ENCODE measurements at regions not wholly inside any gene's neighbourhood (a gene's known extent, or its start where the extent isn't known, plus 50 kb on each side); places are given as distances from the start of the nearest gene placed in this dataset.

DNA sequence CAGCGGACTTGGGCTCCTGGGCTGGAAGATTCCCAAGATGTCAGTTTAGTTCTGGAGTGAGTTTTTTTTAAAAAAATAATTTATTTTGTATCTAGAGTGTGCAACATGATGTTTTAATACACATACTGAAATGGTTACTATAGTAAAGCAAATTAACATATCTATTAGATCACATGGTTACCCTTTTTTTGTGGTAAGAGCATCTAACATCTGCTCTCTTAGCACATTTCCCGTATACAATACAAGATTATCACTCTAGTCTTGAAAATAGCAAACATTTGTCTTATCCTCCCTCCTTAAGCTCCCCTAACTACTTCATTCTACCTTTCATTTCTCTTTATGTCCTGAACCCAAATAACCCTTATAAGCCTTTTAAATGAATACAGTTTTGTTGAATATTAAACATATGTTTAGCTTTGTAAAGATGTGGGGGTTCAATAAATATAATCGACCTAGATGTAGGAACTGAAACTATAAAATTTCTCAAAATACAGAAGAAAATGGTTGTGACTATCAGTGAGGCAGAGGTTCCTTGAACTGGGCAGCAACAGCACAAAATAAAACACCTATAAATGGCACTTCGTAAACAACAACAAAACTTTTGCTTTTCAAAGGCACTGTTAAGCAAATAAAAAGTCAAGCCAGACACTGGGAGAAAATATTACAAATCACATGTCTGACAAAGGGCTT lies 466.6 kb downstream of the FGF9 start:
- Histone ChIP-seq H3K27me3 (ENCODE audit: low read depth, low read length) (no peaks in the 10 kb centered on the region), H3K9me3 (ENCODE audit: control insufficient read depth in 1 of 2, low read length in 2 of 2) (no peaks in the 10 kb centered on the region), H3K4me3 (ENCODE audit: low read depth in 1 of 2, low read length in 2 of 2) (no peak overlapping the region), H3K4me1 (ENCODE audit: control insufficient read depth in 1 of 2, insufficient read depth in 2 of 2, low read length in 2 of 2) (no peaks in the 10 kb centered on the region), H3K27ac (ENCODE audit: low read length) (no peak overlapping the region), H3K36me3 (ENCODE audit: control insufficient read depth in 1 of 2, insufficient read depth in 2 of 2, low read length in 2 of 2) (no peaks in the 10 kb centered on the region)

GRCh38 chr13:22138947-22139346 lies 468.1 kb downstream of the FGF9 start:
- no peaks in the 10 kb centered on the region for H3K4me1 ChIP-seq (ENCODE audit: control insufficient read depth in 1 of 2, insufficient read depth in 2 of 2, low read length in 2 of 2)
- no peak overlapping the region for H3K4me3 ChIP-seq (ENCODE audit: low read depth in 1 of 2, low read length in 2 of 2)
- no peaks in the 10 kb centered on the region for H3K9me3 ChIP-seq (ENCODE audit: control insufficient read depth in 1 of 2, low read length in 2 of 2)
- no peaks in the 10 kb centered on the region for H3K27me3 ChIP-seq (ENCODE audit: low read depth, low read length)
- no peak overlapping the region for H3K27ac ChIP-seq (ENCODE audit: low read length)
- H3K36me3 ChIP-seq (ENCODE audit: control insufficient read depth in 1 of 2, insufficient read depth in 2 of 2, low read length in 2 of 2) = no peaks in the 10 kb centered on the region

GRCh38 chr13:22141716-22142115 lies 470.8 kb downstream of the FGF9 start:
- Histone ChIP-seq H3K4me1 (ENCODE audit: control insufficient read depth in 1 of 2, insufficient read depth in 2 of 2, low read length in 2 of 2) (no peaks in the 10 kb centered on the region), H3K27ac (ENCODE audit: low read length) (no peak overlapping the region), H3K9me3 (ENCODE audit: control insufficient read depth in 1 of 2, low read length in 2 of 2) (no peaks in the 10 kb centered on the region), H3K27me3 (ENCODE audit: low read depth, low read length) (no peaks in the 10 kb centered on the region), H3K4me3 (ENCODE audit: low read depth in 1 of 2, low read length in 2 of 2) (no peak overlapping the region), H3K36me3 (ENCODE audit: control insufficient read depth in 1 of 2, insufficient read depth in 2 of 2, low read length in 2 of 2) (no peaks in the 10 kb centered on the region)

- H3K27ac ChIP-seq (ENCODE audit: low read length) = no peak overlapping the region
- H3K4me3 ChIP-seq (ENCODE audit: low read depth in 1 of 2, low read length in 2 of 2) = no peak overlapping the region
- no peaks in the 10 kb centered on the region for H3K27me3 ChIP-seq (ENCODE audit: low read depth, low read length)
- no peaks in the 10 kb centered on the region for H3K4me1 ChIP-seq (ENCODE audit: control insufficient read depth in 1 of 2, insufficient read depth in 2 of 2, low read length in 2 of 2)
- H3K9me3 ChIP-seq (ENCODE audit: control insufficient read depth in 1 of 2, low read length in 2 of 2) = no peaks in the 10 kb centered on the region
- no peaks in the 10 kb centered on the region for H3K36me3 ChIP-seq (ENCODE audit: control insufficient read depth in 1 of 2, insufficient read depth in 2 of 2, low read length in 2 of 2)
These were observed 472.8 kb downstream of the FGF9 start for GRCh38 chr13:22143671-22144070.

DNA sequence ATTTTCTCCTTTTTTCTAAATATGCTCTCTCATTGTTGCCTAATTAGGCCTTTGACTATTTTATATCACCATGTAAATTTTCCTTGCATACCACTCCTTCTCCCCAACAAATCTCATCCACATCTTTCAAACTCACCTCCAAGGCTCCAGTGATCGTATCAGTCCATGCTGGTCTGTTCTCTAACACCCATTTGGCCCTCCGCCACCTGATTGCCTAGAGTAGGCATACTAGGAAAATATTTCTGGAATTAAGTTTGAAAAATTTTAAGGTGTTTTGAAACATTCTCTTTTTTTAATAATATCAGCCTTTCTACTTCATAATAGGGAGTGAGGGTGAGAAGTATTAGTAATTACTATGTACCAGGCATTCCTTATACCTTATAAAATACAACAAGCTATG lies 473.9 kb downstream of the FGF9 start:
- Histone ChIP-seq H3K27ac (ENCODE audit: low read length) (no peak overlapping the region), H3K4me3 (ENCODE audit: low read depth in 1 of 2, low read length in 2 of 2) (no peak overlapping the region), H3K36me3 (ENCODE audit: control insufficient read depth in 1 of 2, insufficient read depth in 2 of 2, low read length in 2 of 2) (no peaks in the 10 kb centered on the region), H3K4me1 (ENCODE audit: control insufficient read depth in 1 of 2, insufficient read depth in 2 of 2, low read length in 2 of 2) (no peaks in the 10 kb centered on the region), H3K9me3 (ENCODE audit: control insufficient read depth in 1 of 2, low read length in 2 of 2) (no peaks in the 10 kb centered on the region), H3K27me3 (ENCODE audit: low read depth, low read length) (no peaks in the 10 kb centered on the region)

- Histone ChIP-seq H3K4me3 (ENCODE audit: low read depth in 1 of 2, low read length in 2 of 2) (no peak overlapping the region), H3K27ac (ENCODE audit: low read length) (no peak overlapping the region), H3K4me1 (ENCODE audit: control insufficient read depth in 1 of 2, insufficient read depth in 2 of 2, low read length in 2 of 2) (no peaks in the 10 kb centered on the region), H3K36me3 (ENCODE audit: control insufficient read depth in 1 of 2, insufficient read depth in 2 of 2, low read length in 2 of 2) (no peaks in the 10 kb centered on the region), H3K27me3 (ENCODE audit: low read depth, low read length) (no peaks in the 10 kb centered on the region), H3K9me3 (ENCODE audit: control insufficient read depth in 1 of 2, low read length in 2 of 2) (no peaks in the 10 kb centered on the region)
These were observed 477.3 kb downstream of the FGF9 start for GRCh38 chr13:22148187-22148586.

- no peaks in the 10 kb centered on the region for H3K27me3 ChIP-seq (ENCODE audit: low read depth, low read length)
- no peaks in the 10 kb centered on the region for H3K9me3 ChIP-seq (ENCODE audit: control insufficient read depth in 1 of 2, low read length in 2 of 2)
- no peak overlapping the region for H3K4me3 ChIP-seq (ENCODE audit: low read depth in 1 of 2, low read length in 2 of 2)
- no peaks in the 10 kb centered on the region for H3K4me1 ChIP-seq (ENCODE audit: control insufficient read depth in 1 of 2, insufficient read depth in 2 of 2, low read length in 2 of 2)
- no peak overlapping the region for H3K27ac ChIP-seq (ENCODE audit: low read length)
- H3K36me3 ChIP-seq (ENCODE audit: control insufficient read depth in 1 of 2, insufficient read depth in 2 of 2, low read length in 2 of 2) = no peaks in the 10 kb centered on the region
These were observed 481.9 kb downstream of the FGF9 start for GRCh38 chr13:22152751-22153150.

- Histone ChIP-seq H3K9me3 (ENCODE audit: control insufficient read depth in 1 of 2, low read length in 2 of 2) (no peaks in the 10 kb centered on the region), H3K27me3 (ENCODE audit: low read depth, low read length) (no peaks in the 10 kb centered on the region), H3K4me3 (ENCODE audit: low read depth in 1 of 2, low read length in 2 of 2) (no peak overlapping the region), H3K27ac (ENCODE audit: low read length) (no peak overlapping the region), H3K36me3 (ENCODE audit: control insufficient read depth in 1 of 2, insufficient read depth in 2 of 2, low read length in 2 of 2) (no peaks in the 10 kb centered on the region), H3K4me1 (ENCODE audit: control insufficient read depth in 1 of 2, insufficient read depth in 2 of 2, low read length in 2 of 2) (no peaks in the 10 kb centered on the region)
These were observed 483.2 kb downstream of the FGF9 start for GRCh38 chr13:22154041-22154440.

DNA sequence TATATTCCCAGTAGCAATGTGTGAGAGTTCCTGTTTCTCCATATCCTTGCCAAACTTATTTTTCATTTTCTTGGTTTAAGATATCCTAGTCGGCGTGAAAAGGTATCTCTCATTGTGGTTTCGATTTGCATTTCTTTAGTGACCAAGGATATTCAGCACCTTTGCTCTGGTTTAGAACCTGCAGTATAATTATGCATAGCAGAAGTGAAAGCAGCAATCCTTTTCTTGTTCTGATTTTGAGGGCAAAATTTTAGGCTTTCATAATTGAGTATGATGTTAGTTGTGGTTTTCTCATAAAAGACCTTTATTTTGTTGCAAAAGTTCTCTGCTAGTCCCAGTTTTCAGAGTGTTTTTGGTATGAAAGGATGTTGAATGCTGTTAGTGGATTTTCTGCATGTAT lies 491.0 kb downstream of the FGF9 start:
- Histone ChIP-seq H3K27ac (ENCODE audit: low read length) (no peak overlapping the region), H3K4me1 (ENCODE audit: control insufficient read depth in 1 of 2, insufficient read depth in 2 of 2, low read length in 2 of 2) (no peaks in the 10 kb centered on the region), H3K36me3 (ENCODE audit: control insufficient read depth in 1 of 2, insufficient read depth in 2 of 2, low read length in 2 of 2) (no peaks in the 10 kb centered on the region), H3K27me3 (ENCODE audit: low read depth, low read length) (no peaks in the 10 kb centered on the region), H3K4me3 (ENCODE audit: low read depth in 1 of 2, low read length in 2 of 2) (no peak overlapping the region), H3K9me3 (ENCODE audit: control insufficient read depth in 1 of 2, low read length in 2 of 2) (peaks cover 0 to 2% of the 10 kb centered on the region in 2 donors)

- peaks cover 0 to 2% of the 10 kb centered on the region in 2 donors for H3K9me3 ChIP-seq (ENCODE audit: control insufficient read depth in 1 of 2, low read length in 2 of 2)
- H3K4me1 ChIP-seq (ENCODE audit: control insufficient read depth in 1 of 2, insufficient read depth in 2 of 2, low read length in 2 of 2) = no peaks in the 10 kb centered on the region
- no peaks in the 10 kb centered on the region for H3K27me3 ChIP-seq (ENCODE audit: low read depth, low read length)
- no peaks in the 10 kb centered on the region for H3K36me3 ChIP-seq (ENCODE audit: control insufficient read depth in 1 of 2, insufficient read depth in 2 of 2, low read length in 2 of 2)
- no peak overlapping the region for H3K4me3 ChIP-seq (ENCODE audit: low read depth in 1 of 2, low read length in 2 of 2)
- no peak overlapping the region for H3K27ac ChIP-seq (ENCODE audit: low read length)
These were observed 492.0 kb downstream of the FGF9 start for GRCh38 chr13:22162889-22163288.

DNA sequence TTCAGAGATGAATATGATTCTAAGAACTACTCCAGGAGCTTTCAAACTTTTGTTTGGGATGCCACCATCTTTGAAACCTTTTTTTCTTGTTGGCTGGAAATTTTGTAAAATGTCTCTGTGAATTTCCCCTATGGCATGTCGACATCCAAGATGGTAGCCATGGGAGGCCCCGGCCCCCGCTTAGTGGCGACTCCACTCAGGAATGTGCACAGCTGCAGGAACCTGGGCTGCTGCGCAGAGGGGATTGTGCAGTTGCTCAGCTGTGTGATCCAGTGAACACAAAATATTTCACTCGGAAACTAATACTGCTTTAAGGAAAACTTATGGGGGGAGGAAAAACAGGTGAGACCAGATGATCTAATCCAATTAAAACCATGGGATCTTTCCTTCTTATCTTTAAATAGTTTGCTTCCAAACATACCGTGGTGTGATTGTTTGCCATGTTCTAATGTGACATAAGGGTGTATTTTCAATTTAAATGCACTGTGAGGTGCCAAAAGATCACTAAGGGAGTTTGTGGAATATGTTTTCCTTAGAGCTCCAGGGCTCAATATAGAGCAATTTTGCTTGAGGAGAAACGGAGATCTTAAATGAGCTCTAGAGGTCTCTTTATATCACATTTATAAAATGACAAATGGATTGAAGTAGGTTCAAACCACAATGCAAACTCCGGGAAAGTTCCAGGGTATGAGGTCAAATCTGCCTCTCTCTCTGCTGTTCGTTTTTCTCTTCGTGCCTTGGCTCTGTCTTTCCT lies 497.7 kb downstream of the FGF9 start:
- no peak overlapping the region for H3K27ac ChIP-seq (ENCODE audit: low read length)
- H3K36me3 ChIP-seq (ENCODE audit: control insufficient read depth in 1 of 2, insufficient read depth in 2 of 2, low read length in 2 of 2) = no peaks in the 10 kb centered on the region
- H3K9me3 ChIP-seq (ENCODE audit: control insufficient read depth in 1 of 2, low read length in 2 of 2) = peaks cover 0 to 2% of the 10 kb centered on the region in 2 donors
- H3K4me3 ChIP-seq (ENCODE audit: low read depth in 1 of 2, low read length in 2 of 2) = no peak overlapping the region
- no peaks in the 10 kb centered on the region for H3K4me1 ChIP-seq (ENCODE audit: control insufficient read depth in 1 of 2, insufficient read depth in 2 of 2, low read length in 2 of 2)
- no peaks in the 10 kb centered on the region for H3K27me3 ChIP-seq (ENCODE audit: low read depth, low read length)

GRCh38 chr13:22169473-22169872 lies 498.6 kb downstream of the FGF9 start:
- H3K4me1 ChIP-seq (ENCODE audit: control insufficient read depth in 1 of 2, insufficient read depth in 2 of 2, low read length in 2 of 2) = no peaks in the 10 kb centered on the region
- no peak overlapping the region for H3K4me3 ChIP-seq (ENCODE audit: low read depth in 1 of 2, low read length in 2 of 2)
- no peaks in the 10 kb centered on the region for H3K27me3 ChIP-seq (ENCODE audit: low read depth, low read length)
- H3K36me3 ChIP-seq (ENCODE audit: control insufficient read depth in 1 of 2, insufficient read depth in 2 of 2, low read length in 2 of 2) = no peaks in the 10 kb centered on the region
- no peaks in the 10 kb centered on the region for H3K9me3 ChIP-seq (ENCODE audit: control insufficient read depth in 1 of 2, low read length in 2 of 2)
- H3K27ac ChIP-seq (ENCODE audit: low read length) = no peak overlapping the region
